CD4-positive, alpha-beta T cell (primary cell): ENCODE measurements at regions not wholly inside any gene's neighbourhood (a gene's known extent, or its start where the extent isn't known, plus 50 kb on each side); places are given as distances from the start of the nearest gene placed in this dataset.

Source experiments
- ATAC-seq: fragments of 200-7000 bp; cut with Tn5 transposase; one replicate; pipeline ENCODE4 v1.10.0; 2022; ENCODE audit warnings: mild to moderate bottlenecking; ENCODE audit not compliant: poor library complexity
- CTCF ChIA-PET: fragments of 350-600 bp; sonication (Branson Sonifier 250); formaldehyde crosslinking; loops from one replicate; lab custom pipeline; 2021; ENCODE audit warnings: antibody characterized with exemption, inconsistent platforms; lab: Charles Lee
- POLR2A ChIA-PET: fragments of 350-600 bp; sonication (Branson Sonifier 250); formaldehyde crosslinking; loops from one replicate; lab custom pipeline; 2021; ENCODE audit warnings: antibody characterized with exemption, inconsistent platforms; lab: Charles Lee
- DNase-seq, 14 experiments: peaks; one replicate each; pipeline ENCODE4 v3.0.0-alpha.2; 2013 to 2020; ENCODE audit warnings: mixed read lengths in 2 of 14
- H3K27ac ChIP-seq, 2 donors: one replicate each; pipeline versions ENCODE4 v1.5.1 to v1.7.0; 2013; ENCODE audit warnings: low read length in 2 of 2, low read depth in 1 of 2, mild to moderate bottlenecking in 1 of 2
- H3K27me3 ChIP-seq, 2 experiments: 1 replicate in 1 of 2; 2 replicates in 1 of 2; pipeline versions ENCODE4 v1.6.1 to v1.7.0; 2013; ENCODE audit warnings: low read length in 2 of 2, control low read depth in 1 of 2, mild to moderate bottlenecking in 1 of 2, moderate library complexity in 1 of 2; ENCODE audit not compliant: insufficient read depth in 2 of 2, control insufficient read depth in 1 of 2
- H3K36me3 ChIP-seq: one replicate; pipeline ENCODE4 v1.6.1; 2013; ENCODE audit warnings: low read length, control low read depth; ENCODE audit not compliant: insufficient read depth
- H3K4me1 ChIP-seq: one replicate; pipeline ENCODE4 v1.6.1; 2013; ENCODE audit warnings: low read length, control low read depth; ENCODE audit not compliant: insufficient read depth
- H3K4me3 ChIP-seq: one replicate; pipeline ENCODE4 v1.5.1; 2013; ENCODE audit warnings: mild to moderate bottlenecking, low read length, moderate library complexity
- H3K9me3 ChIP-seq, 2 experiments: 1 replicate in 1 of 2; 2 replicates in 1 of 2; pipeline versions ENCODE4 v1.6.1 to v1.7.0; 2013; ENCODE audit warnings: low read length in 2 of 2, mild to moderate bottlenecking in 2 of 2, control low read depth in 1 of 2, moderate library complexity in 1 of 2; ENCODE audit not compliant: control insufficient read depth in 1 of 2, insufficient read depth in 1 of 2
- H3K27ac Mint-ChIP-seq: one replicate; pipeline ENCODE4 v1.8.0; 2020; ENCODE audit warnings: mixed read lengths
- H3K27me3 Mint-ChIP-seq: one replicate; pipeline ENCODE4 v1.8.0; 2021; ENCODE audit warnings: mixed read lengths
- H3K36me3 Mint-ChIP-seq: one replicate; pipeline ENCODE4 v1.8.0; 2021; ENCODE audit warnings: low read depth, mixed read lengths
- H3K4me1 Mint-ChIP-seq: one replicate; pipeline ENCODE4 v1.8.0; 2021; ENCODE audit warnings: low read depth, mixed read lengths
- H3K4me3 Mint-ChIP-seq: one replicate; pipeline ENCODE4 v1.8.0; 2020; ENCODE audit warnings: mild to moderate bottlenecking, mixed read lengths
- H3K9me3 Mint-ChIP-seq: one replicate; pipeline ENCODE4 v1.8.0; 2020; ENCODE audit warnings: mixed read lengths
- CTCF ChIP-seq: fragments of 200-600 bp; IDR thresholded peaks from one replicate; pipeline ENCODE4 v1.8.0; 2022; ENCODE audit warnings: antibody characterized with exemption, mild to moderate bottlenecking
- intact Hi-C, 2 experiments: fragments of 100-400 bp; cut with DNase I in 1 of 2; cut with micrococcal nuclease in 1 of 2; formaldehyde crosslinking; loops; one replicate each; pipeline versions ENCODE4 v1.15.1 to v1.9.0; 2023 to 2025; cut with DNase I, micrococcal nuclease

GRCh38 chr3:41053220-41053619, 146.1 kb upstream of the CTNNB1 start:
- ChIA-PET POLR2A (no interaction called here), CTCF (no interaction called here)
- H3K27ac Mint-ChIP-seq, result no peak overlapping the region
- Histone ChIP-seq H3K9me3 (no peaks in the 10 kb centered on the region), H3K4me3 (no peak overlapping the region), H3K36me3 (no peaks in the 10 kb centered on the region), H3K4me1 (no peaks in the 10 kb centered on the region), H3K27ac (no peak overlapping the region), H3K27me3 (no peaks in the 10 kb centered on the region)
- no peaks in the 10 kb centered on the region for H3K9me3 Mint-ChIP-seq
- intact Hi-C loops, result no loop called here
- H3K4me3 Mint-ChIP-seq, result no peak overlapping the region
- DNase-seq (no peak), ATAC-seq (no peak)
- no peaks in the 10 kb centered on the region for H3K36me3 Mint-ChIP-seq
- no peaks in the 10 kb centered on the region for H3K27me3 Mint-ChIP-seq
- no peaks in the 10 kb centered on the region for H3K4me1 Mint-ChIP-seq
- TF ChIP-seq CTCF, result no peak

GRCh38 chr3:41060106-41060505, 139.2 kb upstream of the CTNNB1 start:
- Mint-ChIP-seq H3K27me3 (no peaks in the 10 kb centered on the region), H3K9me3 (no peaks in the 10 kb centered on the region), H3K4me1 (no peaks in the 10 kb centered on the region), H3K27ac (no peak overlapping the region), H3K4me3 (no peak overlapping the region), H3K36me3 (no peaks in the 10 kb centered on the region)
- intact Hi-C loops, result no loop called here
- H3K27ac ChIP-seq, result no peak overlapping the region
- TF ChIP-seq CTCF, result no peak
- H3K4me1 ChIP-seq, result no peaks in the 10 kb centered on the region
- ChIA-PET CTCF (no interaction called here), POLR2A (no interaction called here)
- no peak overlapping the region for H3K4me3 ChIP-seq
- H3K9me3 ChIP-seq, result no peaks in the 10 kb centered on the region
- H3K36me3 ChIP-seq, result no peaks in the 10 kb centered on the region
- H3K27me3 ChIP-seq, result no peaks in the 10 kb centered on the region
- no peak for DNase-seq
- ATAC-seq, result no peak

- no peak overlapping the region for H3K27ac ChIP-seq
- peaks cover 0 to 3% of the 10 kb centered on the region in 2 experiments for H3K27me3 ChIP-seq
- H3K4me3 Mint-ChIP-seq, result no peak overlapping the region
- no peak overlapping the region for H3K4me3 ChIP-seq
- intact Hi-C loops, result no loop called here
- ChIA-PET POLR2A (no interaction called here), CTCF (no interaction called here)
- H3K4me1 Mint-ChIP-seq, result no peaks in the 10 kb centered on the region
- DNase-seq (no peak), ATAC-seq (no peak)
- H3K9me3 Mint-ChIP-seq, result no peaks in the 10 kb centered on the region
- no peaks in the 10 kb centered on the region for H3K36me3 ChIP-seq
- no peaks in the 10 kb centered on the region for H3K9me3 ChIP-seq
- no peak overlapping the region for H3K27ac Mint-ChIP-seq
- H3K27me3 Mint-ChIP-seq, result no peaks in the 10 kb centered on the region
- no peaks in the 10 kb centered on the region for H3K4me1 ChIP-seq
- TF ChIP-seq CTCF, result no peak
- H3K36me3 Mint-ChIP-seq, result no peaks in the 10 kb centered on the region
Observed at GRCh38 chr3:41064070-41064469, 135.2 kb upstream of the CTNNB1 start.
